ENCODE measurements at regions not wholly inside any gene's neighbourhood (a gene's known extent, or its start where the extent isn't known, plus 50 kb on each side); places are given as distances from the start of the nearest gene placed in this dataset.

DNA sequence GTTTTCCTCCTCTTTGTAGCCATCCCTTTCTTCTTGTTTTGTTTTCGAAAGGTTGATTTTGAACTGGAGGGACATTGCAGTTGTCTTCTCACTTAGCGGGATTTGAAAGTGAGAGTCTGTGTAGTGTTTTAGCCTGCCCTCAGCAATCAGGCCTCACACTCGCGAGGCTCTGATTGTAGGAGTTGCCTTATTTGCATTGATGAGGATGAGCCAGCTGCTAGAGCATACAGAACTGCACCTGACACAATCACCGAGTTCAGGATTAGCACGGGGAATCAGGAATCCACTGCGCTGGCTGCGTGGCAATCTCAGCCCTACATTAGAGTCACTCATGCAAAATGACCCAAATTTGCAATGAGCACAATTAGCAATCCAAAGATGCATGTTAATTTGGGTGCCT lies 122.5 kb upstream of the TMEM161B start:
- no peak for TF ChIP-seq SUZ12 (IDR thresholded peaks at IDR 0.05)
- TF ChIP-seq FOXM1 (IDR thresholded peaks at IDR 0.05; ENCODE audit: borderline replicate concordance) = no peak
- TF ChIP-seq NFRKB (IDR thresholded peaks at IDR 0.05) = no peak

Measured in HEK293T (cell line).